ENCODE measurements at regions not wholly inside any gene's neighbourhood (a gene's known extent, or its start where the extent isn't known, plus 50 kb on each side); places are given as distances from the start of the nearest gene placed in this dataset.
"Not testable (repeated sequence)": the region's sequence is repeated elsewhere in the genome, so short reads cannot be mapped to it uniquely, and the experiment has no call there.

- no peak for DNase-seq
Observed at GRCh38 chr5:8676695-8677094, 807.7 kb downstream of the MTRR start.

- no peak for DNase-seq
Observed at GRCh38 chr5:8682381-8682780, 813.4 kb downstream of the MTRR start.

- peak; percentile 34 for DNase-seq
Observed at GRCh38 chr5:8683496-8683895, 814.5 kb downstream of the MTRR start.

- peak; percentile 58 for DNase-seq
Observed at GRCh38 chr5:8685704-8686103, 816.8 kb downstream of the MTRR start.

GRCh38 chr5:8686707-8687106 is 817.8 kb downstream of the MTRR start:
- DNase-seq, result no peak

- DNase-seq, result no peak
Observed at GRCh38 chr5:8689773-8690172, 820.8 kb downstream of the MTRR start.

- no peak for DNase-seq
Observed at GRCh38 chr5:8691221-8691620, 822.3 kb downstream of the MTRR start.

- DNase-seq, result no peak
Observed at GRCh38 chr5:8693341-8693844, 824.4 kb downstream of the MTRR start.

- DNase-seq, result no peak
Observed at GRCh38 chr5:8694545-8694944, 825.6 kb downstream of the MTRR start.

GRCh38 chr5:8695902-8696845 is 827.2 kb downstream of the MTRR start:
- no peak for DNase-seq

- no peak for DNase-seq
Observed at GRCh38 chr5:8700222-8700621, 831.3 kb downstream of the MTRR start.

- DNase-seq, result no peak
Observed at GRCh38 chr5:8700671-8701070, 831.7 kb downstream of the MTRR start.

- DNase-seq, result no peak
Observed at GRCh38 chr5:8701251-8701650, 832.3 kb downstream of the MTRR start.

- DNase-seq, result no peak
Observed at GRCh38 chr5:8710426-8710930, 835.4 kb downstream of the SEMA5A start.

GRCh38 chr5:8714198-8714597 is 831.7 kb downstream of the SEMA5A start:
- DNase-seq, result no peak

GRCh38 chr5:8714861-8715260 is 831.0 kb downstream of the SEMA5A start:
- no peak for DNase-seq

GRCh38 chr5:8719796-8720195 is 826.1 kb downstream of the SEMA5A start:
- DNase-seq, result no peak

GRCh38 chr5:8720506-8720905 is 825.4 kb downstream of the SEMA5A start:
- no peak for DNase-seq

GRCh38 chr5:8721536-8721935 is 824.3 kb downstream of the SEMA5A start:
- no peak for DNase-seq

GRCh38 chr5:8726383-8727036 is 819.4 kb downstream of the SEMA5A start:
- no peak for DNase-seq

- DNase-seq, result no peak
Observed at GRCh38 chr5:8727396-8727795, 818.5 kb downstream of the SEMA5A start.

- no peak for DNase-seq
Observed at GRCh38 chr5:8729437-8729836, 816.4 kb downstream of the SEMA5A start.

- no peak for DNase-seq
Observed at GRCh38 chr5:8730194-8730593, 815.7 kb downstream of the SEMA5A start.

- DNase-seq, result not testable (repeated sequence)
Observed at GRCh38 chr5:8731110-8731509, 814.8 kb downstream of the SEMA5A start.

Measured in NCI-H1092 (cell line).